Erythroblast (primary cell): ENCODE measurements at regions not wholly inside any gene's neighbourhood (a gene's known extent, or its start where the extent isn't known, plus 50 kb on each side); places are given as distances from the start of the nearest gene placed in this dataset.

Experiments used
- DNase-seq, 2 experiments: peaks; one replicate each; lab custom pipeline; 2025; lab: John Stamatoyannopoulos, UW
- GATA1 ChIP-seq: IDR thresholded peaks from 2 replicates; pipeline ENCODE4 v1.6.1; 2011; ENCODE audit warnings: low read depth, mild to moderate bottlenecking, control low read depth, low read length, moderate library complexity
- POLR2A ChIP-seq: IDR thresholded peaks from 2 replicates; pipeline ENCODE4 v1.6.1; 2011; ENCODE audit warnings: mild to moderate bottlenecking, low read length

- TF ChIP-seq POLR2A, result no peak
- no peak for TF ChIP-seq GATA1
- DNase-seq, result no peak
Observed at GRCh38 chr9:99411479-99412115, 189.5 kb downstream of the SEC61B start.

GRCh38 chr9:99412606-99413005 is 190.5 kb downstream of the SEC61B start:
- DNase-seq, result no peak
- TF ChIP-seq POLR2A, result no peak
- no peak for TF ChIP-seq GATA1

- DNase-seq, result no peak
- TF ChIP-seq GATA1 (no peak), POLR2A (no peak)
Observed at GRCh38 chr9:99414321-99414720, 192.2 kb downstream of the SEC61B start.

- DNase-seq, result no peak
- TF ChIP-seq POLR2A (no peak), GATA1 (no peak)
Observed at GRCh38 chr9:99415606-99416005, 193.5 kb downstream of the SEC61B start.

- no peak for DNase-seq
- TF ChIP-seq GATA1, result no peak
Observed at GRCh38 chr9:99416007-99416406, 193.9 kb downstream of the SEC61B start.

GRCh38 chr9:99419070-99419469 is 197.0 kb downstream of the SEC61B start:
- TF ChIP-seq GATA1 (no peak), POLR2A (no peak)
- no peak for DNase-seq

GRCh38 chr9:99421369-99421768 is 199.3 kb downstream of the SEC61B start:
- no peak for DNase-seq
- TF ChIP-seq POLR2A, result no peak
- TF ChIP-seq GATA1, result no peak

GRCh38 chr9:99425124-99425523 is 203.0 kb downstream of the SEC61B start:
- no peak for TF ChIP-seq GATA1
- no peak for TF ChIP-seq POLR2A
- DNase-seq, result no peak

GRCh38 chr9:99425923-99426842 is 204.1 kb downstream of the SEC61B start:
- no peak for TF ChIP-seq POLR2A
- no peak for TF ChIP-seq GATA1
- DNase-seq, result no peak

GRCh38 chr9:99427260-99427659 is 205.2 kb downstream of the SEC61B start:
- no peak for TF ChIP-seq POLR2A

GRCh38 chr9:99430301-99430700 is 208.2 kb downstream of the SEC61B start:
- no peak for TF ChIP-seq POLR2A
- no peak for TF ChIP-seq GATA1
- no peak for DNase-seq

More at GRCh38 chr9:99427260-99427659, 205.2 kb downstream of the SEC61B start:
- no peak for DNase-seq

- DNase-seq, result no peak
- TF ChIP-seq POLR2A, result no peak
- TF ChIP-seq GATA1, result no peak
Observed at GRCh38 chr9:99431103-99431502, 209.0 kb downstream of the SEC61B start.

GRCh38 chr9:99432075-99432474 is 210.0 kb downstream of the SEC61B start:
- TF ChIP-seq POLR2A (no peak), GATA1 (no peak)
- DNase-seq, result no peak

GRCh38 chr9:99433095-99433494 is 211.0 kb downstream of the SEC61B start:
- no peak for DNase-seq
- TF ChIP-seq GATA1 (no peak), POLR2A (no peak)
